Activated CD8-positive, alpha-beta memory T cell treated with anti-CD3 and anti-CD28 coated beads, Interleukin-2, amount 50 U/mL, for 24 hours (primary cell): ENCODE measurements at regions not wholly inside any gene's neighbourhood (a gene's known extent, or its start where the extent isn't known, plus 50 kb on each side); places are given as distances from the start of the nearest gene placed in this dataset.

ENCODE experiments used
- DNase-seq: peaks from one replicate; pipeline ENCODE4 v3.0.0-alpha.2; 2020; ENCODE audit errors: extremely low read depth

GRCh38 chr2:240209493-240209892, 69.0 kb upstream of the OTOS start:
- no peak for DNase-seq

- no peak for DNase-seq
These were observed 69.9 kb upstream of the OTOS start for GRCh38 chr2:240210198-240210965.

- DNase-seq: no peak
These were observed 70.6 kb upstream of the OTOS start for GRCh38 chr2:240211096-240211495.

GRCh38 chr2:240211598-240212424, 71.4 kb upstream of the OTOS start:
- no peak for DNase-seq

- DNase-seq: no peak
These were observed 72.2 kb upstream of the OTOS start for GRCh38 chr2:240212425-240213225.

GRCh38 chr2:240213226-240213475, 72.7 kb upstream of the OTOS start:
- no peak for DNase-seq

GRCh38 chr2:240213476-240214421, 73.3 kb upstream of the OTOS start:
- no peak for DNase-seq

- DNase-seq: no peak
These were observed 74.6 kb upstream of the OTOS start for GRCh38 chr2:240214790-240215675.

- DNase-seq: no peak
These were observed 75.2 kb upstream of the OTOS start for GRCh38 chr2:240215676-240216051.

- no peak for DNase-seq
These were observed 75.7 kb upstream of the OTOS start for GRCh38 chr2:240216167-240216566.

- DNase-seq: no peak
These were observed 77.2 kb upstream of the OTOS start for GRCh38 chr2:240217431-240218301.

GRCh38 chr2:240219208-240219890, 78.9 kb upstream of the OTOS start:
- DNase-seq: no peak

GRCh38 chr2:240220371-240220770, 79.9 kb upstream of the OTOS start:
- no peak for DNase-seq

GRCh38 chr2:240223631-240224030, 83.2 kb upstream of the OTOS start:
- DNase-seq: no peak

- DNase-seq: no peak
These were observed 84.2 kb upstream of the OTOS start for GRCh38 chr2:240224676-240225075.

- no peak for DNase-seq
These were observed 84.7 kb upstream of the OTOS start for GRCh38 chr2:240225131-240225530.

- DNase-seq: no peak
These were observed 85.4 kb upstream of the OTOS start for GRCh38 chr2:240225660-240226475.
